Fibroblast of pulmonary artery (primary cell): ENCODE measurements at regions not wholly inside any gene's neighbourhood (a gene's known extent, or its start where the extent isn't known, plus 50 kb on each side); places are given as distances from the start of the nearest gene placed in this dataset.

Source experiments
- DNase-seq: peaks from one replicate; pipeline ENCODE4 v3.0.0-alpha.2; 2010; ENCODE audit warnings: low read depth
- H3K4me3 ChIP-seq: replicated peaks from 2 replicates; pipeline ENCODE4 v1.5.1; 2011; ENCODE audit warnings: low read depth, mild to moderate bottlenecking, control low read depth, low read length, moderate library complexity
- TF ChIP-seq, protein P1 (sequence below): IDR thresholded peaks from 2 replicates; pipeline ENCODE4 v1.5.1; 2011; ENCODE audit warnings: mild to moderate bottlenecking, control low read depth, low read length, inconsistent platforms; ENCODE audit errors: missing control alignments

DNA sequence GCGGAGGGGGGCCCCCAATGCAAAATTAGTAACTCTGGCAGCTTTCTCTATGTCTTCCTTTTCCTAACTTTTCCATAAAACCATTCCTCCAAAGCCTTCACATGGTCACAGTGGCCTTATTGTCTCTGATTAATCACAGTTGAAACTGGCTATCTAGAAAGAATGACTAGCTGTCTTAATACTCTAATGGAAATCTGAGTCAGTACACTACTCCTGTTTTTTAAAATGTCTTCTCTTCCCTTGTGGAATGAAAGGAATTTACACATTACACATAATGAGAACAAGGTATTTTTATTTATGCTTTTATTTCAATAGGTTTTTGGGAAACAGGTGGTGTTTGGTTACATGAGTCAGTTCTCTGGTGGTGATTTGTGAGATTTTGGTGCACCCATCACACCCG lies 66.3 kb upstream of the PUDP start:
- no peak overlapping the region for H3K4me3 ChIP-seq
- TF ChIP-seq, protein P1, sequence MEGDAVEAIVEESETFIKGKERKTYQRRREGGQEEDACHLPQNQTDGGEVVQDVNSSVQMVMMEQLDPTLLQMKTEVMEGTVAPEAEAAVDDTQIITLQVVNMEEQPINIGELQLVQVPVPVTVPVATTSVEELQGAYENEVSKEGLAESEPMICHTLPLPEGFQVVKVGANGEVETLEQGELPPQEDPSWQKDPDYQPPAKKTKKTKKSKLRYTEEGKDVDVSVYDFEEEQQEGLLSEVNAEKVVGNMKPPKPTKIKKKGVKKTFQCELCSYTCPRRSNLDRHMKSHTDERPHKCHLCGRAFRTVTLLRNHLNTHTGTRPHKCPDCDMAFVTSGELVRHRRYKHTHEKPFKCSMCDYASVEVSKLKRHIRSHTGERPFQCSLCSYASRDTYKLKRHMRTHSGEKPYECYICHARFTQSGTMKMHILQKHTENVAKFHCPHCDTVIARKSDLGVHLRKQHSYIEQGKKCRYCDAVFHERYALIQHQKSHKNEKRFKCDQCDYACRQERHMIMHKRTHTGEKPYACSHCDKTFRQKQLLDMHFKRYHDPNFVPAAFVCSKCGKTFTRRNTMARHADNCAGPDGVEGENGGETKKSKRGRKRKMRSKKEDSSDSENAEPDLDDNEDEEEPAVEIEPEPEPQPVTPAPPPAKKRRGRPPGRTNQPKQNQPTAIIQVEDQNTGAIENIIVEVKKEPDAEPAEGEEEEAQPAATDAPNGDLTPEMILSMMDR, result no peak
- DNase-seq, result no peak

DNA sequence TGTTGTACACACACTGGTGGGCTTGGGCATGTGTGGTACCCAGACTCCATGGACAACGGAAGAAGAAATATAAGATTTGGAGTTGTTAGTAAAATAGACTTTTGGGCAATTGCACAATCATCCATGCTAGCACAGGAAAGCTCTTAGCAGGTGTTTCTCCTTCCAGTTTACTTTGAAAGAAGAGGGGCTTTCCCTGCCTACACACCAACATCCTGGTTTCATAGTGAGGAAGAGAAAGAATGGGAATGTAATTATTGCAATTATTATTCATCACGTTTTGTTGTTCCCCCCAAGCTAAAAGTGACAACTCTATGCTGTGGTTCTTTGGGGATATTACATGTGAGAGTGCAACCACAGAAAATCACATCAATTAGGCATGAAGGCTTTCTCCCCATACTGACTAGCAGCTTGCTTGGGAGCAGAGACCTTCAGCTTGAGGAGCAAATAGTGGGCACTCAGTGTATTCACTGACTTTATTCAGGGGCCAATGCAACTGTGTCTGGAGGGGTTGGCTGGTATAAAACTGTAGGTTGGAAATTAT lies 57.2 kb upstream of the PUDP start:
- TF ChIP-seq, protein P1, result no peak
- DNase-seq, result no peak
- H3K4me3 ChIP-seq, result no peak overlapping the region

DNA sequence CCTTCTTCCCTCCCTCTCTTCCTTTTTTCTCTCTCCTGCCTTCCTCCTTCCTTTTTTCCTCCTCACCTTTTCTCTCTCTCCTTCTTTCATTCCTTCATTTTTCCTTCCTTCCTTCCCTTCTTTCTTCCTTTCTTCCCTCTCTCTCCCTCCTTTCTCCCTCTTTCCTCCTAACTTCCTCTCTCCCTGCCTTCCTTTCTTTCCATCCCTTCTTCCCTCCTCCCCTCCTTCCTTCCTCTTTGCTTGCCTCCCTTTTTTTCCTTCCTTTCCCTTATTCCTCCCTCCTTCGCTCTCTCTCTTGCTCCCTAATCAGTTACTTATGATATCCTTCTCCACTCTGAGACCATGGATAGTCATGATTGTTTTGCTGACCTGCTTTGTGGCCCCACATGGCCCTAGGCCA lies 56.7 kb upstream of the PUDP start:
- TF ChIP-seq, protein P1, result no peak
- no peak for DNase-seq
- H3K4me3 ChIP-seq, result no peak overlapping the region

DNA sequence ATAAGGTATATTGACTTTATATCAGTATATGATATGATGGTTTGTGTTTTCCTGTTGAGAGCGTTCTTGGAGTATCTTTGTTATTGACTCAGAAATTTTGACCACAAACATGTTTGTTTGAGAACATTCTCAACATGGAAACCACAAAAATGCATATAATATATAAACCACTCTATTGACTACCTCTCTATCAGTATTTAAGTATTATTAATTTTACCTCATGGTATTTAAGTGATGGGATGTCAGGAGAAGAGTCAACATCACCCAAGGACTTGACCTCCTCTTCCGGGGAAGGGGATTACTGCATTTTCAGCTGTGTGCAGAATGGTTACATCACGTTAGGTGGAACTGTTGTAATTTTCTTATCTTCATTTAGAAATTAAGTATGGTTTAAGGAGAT lies 54.3 kb upstream of the PUDP start:
- TF ChIP-seq, protein P1, result no peak
- DNase-seq, result no peak
- H3K4me3 ChIP-seq, result no peak overlapping the region

DNA sequence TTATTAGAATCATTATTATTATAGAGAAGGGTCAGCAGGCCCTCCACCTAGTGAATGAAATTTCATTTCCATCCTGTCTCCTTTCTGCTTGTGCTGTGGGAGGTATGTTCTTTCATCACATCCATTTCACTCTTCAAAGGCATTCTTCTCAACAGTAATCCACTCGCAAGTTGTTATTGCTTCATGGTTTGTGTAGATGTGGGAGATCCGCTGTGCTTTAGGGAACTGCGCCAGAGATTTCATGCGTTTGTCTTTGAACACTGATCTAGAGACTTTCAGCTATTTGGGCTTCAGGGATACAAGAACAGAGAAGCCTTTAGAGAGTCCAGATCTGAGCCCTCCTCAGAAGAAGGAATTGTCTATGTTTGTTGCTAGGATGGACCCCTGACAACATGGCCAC lies 53.5 kb upstream of the PUDP start:
- no peak overlapping the region for H3K4me3 ChIP-seq
- TF ChIP-seq, protein P1, result no peak
- DNase-seq, result peak; percentile 1

DNA sequence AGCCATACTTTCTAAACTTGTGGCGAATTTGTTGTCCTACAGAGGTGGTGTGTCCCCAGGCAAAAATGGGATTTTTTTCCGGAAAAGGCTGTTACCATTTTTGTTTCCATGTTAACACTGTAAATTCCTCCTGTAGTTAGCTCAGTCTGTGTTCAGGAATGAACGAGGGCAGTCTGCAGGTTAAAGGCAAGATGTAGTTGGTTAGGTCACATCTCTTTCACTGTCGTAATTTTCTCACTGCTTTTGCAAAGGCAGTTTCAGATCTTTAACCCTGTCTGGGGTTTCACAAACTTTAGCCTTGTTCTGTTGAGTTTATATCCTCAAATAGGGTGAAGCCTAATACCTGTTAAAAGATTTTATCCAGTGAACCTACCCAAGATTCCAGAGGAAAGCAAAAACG lies 50.5 kb upstream of the PUDP start:
- no peak for DNase-seq
- TF ChIP-seq, protein P1, result no peak
- no peak overlapping the region for H3K4me3 ChIP-seq
